ENCODE measurements at regions not wholly inside any gene's neighbourhood (a gene's known extent, or its start where the extent isn't known, plus 50 kb on each side); places are given as distances from the start of the nearest gene placed in this dataset.
"Not testable (repeated sequence)": the region's sequence is repeated elsewhere in the genome, so short reads cannot be mapped to it uniquely, and the experiment has no call there.

GRCh38 chr12:107514887-107515445, 170.6 kb upstream of the PWP1 start:
- no peak for TF ChIP-seq CTCF (IDR thresholded peaks at IDR 0.05; ENCODE audit: insufficient read depth, low read length)
- H3K4me3 ChIP-seq (ENCODE audit: low read depth, low read length), result no peak overlapping the region
- DNase-seq (ENCODE audit: low read depth), result peak; percentile 90

- no peak for TF ChIP-seq CTCF (IDR thresholded peaks at IDR 0.05; ENCODE audit: insufficient read depth, low read length)
- DNase-seq (ENCODE audit: low read depth), result peak; percentile 95
- no peak overlapping the region for H3K4me3 ChIP-seq (ENCODE audit: low read depth, low read length)
Measured at GRCh38 chr12:107515446-107515958, 170.1 kb upstream of the PWP1 start.

- H3K4me3 ChIP-seq (ENCODE audit: low read depth, low read length); DNase-seq (ENCODE audit: low read depth): not testable (repeated sequence)
Measured at GRCh38 chr12:107517816-107518215, 167.8 kb upstream of the PWP1 start.

- no peak for DNase-seq (ENCODE audit: low read depth)
- TF ChIP-seq CTCF (IDR thresholded peaks at IDR 0.05; ENCODE audit: insufficient read depth, low read length), result no peak
Measured at GRCh38 chr12:107518868-107519267, 166.7 kb upstream of the PWP1 start.

GRCh38 chr12:107519906-107520859, 165.4 kb upstream of the PWP1 start:
- DNase-seq (ENCODE audit: low read depth), result no peak
- no peak overlapping the region for H3K4me3 ChIP-seq (ENCODE audit: low read depth, low read length)
- TF ChIP-seq CTCF (IDR thresholded peaks at IDR 0.05; ENCODE audit: insufficient read depth, low read length), result no peak

More at GRCh38 chr12:107518868-107519267, 166.7 kb upstream of the PWP1 start:
- H3K4me3 ChIP-seq (ENCODE audit: low read depth, low read length), result no peak overlapping the region

- TF ChIP-seq CTCF (IDR thresholded peaks at IDR 0.05; ENCODE audit: insufficient read depth, low read length), result no peak
- no peak overlapping the region for H3K4me3 ChIP-seq (ENCODE audit: low read depth, low read length)
- DNase-seq (ENCODE audit: low read depth), result no peak
Measured at GRCh38 chr12:107521826-107522355, 163.7 kb upstream of the PWP1 start.
